Liver (tissue), 8 donors: ENCODE measurements at regions not wholly inside any gene's neighbourhood (a gene's known extent, or its start where the extent isn't known, plus 50 kb on each side); places are given as distances from the start of the nearest gene placed in this dataset.

Source experiments
- DNase-seq: peaks from one replicate; pipeline ENCODE4 v3.0.0-alpha.2; 2017; ENCODE audit warnings: low spot score
- H3K27ac ChIP-seq, 2 donors: one replicate each; pipeline ENCODE4 v1.7.0; 2013; ENCODE audit warnings: inconsistent platforms in 2 of 2, low read length in 2 of 2, control low read depth in 1 of 2, low read depth in 1 of 2, mild to moderate bottlenecking in 1 of 2
- H3K27me3 ChIP-seq, 4 donors: one replicate each; pipeline versions ENCODE4 v1.6.1 to v1.7.0; 2013; ENCODE audit warnings: low read length in 3 of 4, inconsistent platforms in 1 of 4, mild to moderate bottlenecking in 1 of 4, moderate library complexity in 1 of 4; ENCODE audit not compliant: control insufficient read depth in 4 of 4, insufficient read depth in 4 of 4
- H3K36me3 ChIP-seq, 4 donors: one replicate each; pipeline versions ENCODE4 v1.6.1 to v1.7.0; 2013; ENCODE audit warnings: low read length in 3 of 4, mild to moderate bottlenecking in 3 of 4, low read depth in 1 of 4, moderate library complexity in 1 of 4; ENCODE audit not compliant: control insufficient read depth in 4 of 4, insufficient read depth in 3 of 4
- H3K4me1 ChIP-seq, 4 donors: one replicate each; pipeline versions ENCODE4 v1.6.1 to v1.7.0; 2013; ENCODE audit warnings: low read length in 3 of 4, mild to moderate bottlenecking in 3 of 4, moderate library complexity in 1 of 4; ENCODE audit not compliant: control insufficient read depth in 4 of 4, insufficient read depth in 4 of 4
- H3K4me3 ChIP-seq, 3 donors: one replicate each; pipeline versions ENCODE4 v1.6.1 to v1.7.0; 2013; ENCODE audit warnings: low read length in 3 of 3, control low read depth in 1 of 3, low read depth in 1 of 3, mild to moderate bottlenecking in 1 of 3
- H3K9ac ChIP-seq, 2 donors: one replicate each; pipeline ENCODE4 v1.7.0; 2013; ENCODE audit warnings: low read length in 2 of 2, mild to moderate bottlenecking in 2 of 2, moderate library complexity in 2 of 2, control low read depth in 1 of 2, low read depth in 1 of 2
- H3K9me3 ChIP-seq, 4 donors: one replicate each; pipeline versions ENCODE4 v1.6.1 to v1.7.0; 2013; ENCODE audit warnings: low read length in 3 of 4; ENCODE audit not compliant: control insufficient read depth in 4 of 4
- EGR1 ChIP-seq, 2 donors: IDR thresholded peaks; 2 replicates each; pipeline ENCODE4 v1.6.1; 2016 to 2018; ENCODE audit warnings: antibody characterized with exemption in 2 of 2, low read depth in 2 of 2
- FOXA1 ChIP-seq: IDR thresholded peaks from 2 replicates; pipeline ENCODE4 v1.6.1; 2016; ENCODE audit warnings: antibody characterized with exemption
- FOXA2 ChIP-seq: IDR thresholded peaks from 2 replicates; pipeline ENCODE4 v1.6.1; 2016; ENCODE audit warnings: antibody characterized with exemption
- GABPA ChIP-seq, 2 donors: IDR thresholded peaks in 1 of 2; conservative IDR thresholded peaks in 1 of 2; 2 replicates each; pipeline ENCODE4 v1.6.1; 2016; ENCODE audit warnings: antibody characterized with exemption in 2 of 2, mild to moderate bottlenecking in 1 of 2, moderate library complexity in 1 of 2
- HNF4G ChIP-seq: IDR thresholded peaks from 2 replicates; pipeline ENCODE4 v1.6.1; 2016; ENCODE audit warnings: antibody characterized with exemption
- JUND ChIP-seq, 2 donors: IDR thresholded peaks; 2 replicates each; pipeline ENCODE4 v1.6.1; 2016; ENCODE audit warnings: antibody characterized with exemption in 2 of 2
- NR2F2 ChIP-seq: IDR thresholded peaks from 2 replicates; pipeline ENCODE4 v1.6.1; 2016; ENCODE audit warnings: antibody characterized with exemption
- RAD21 ChIP-seq, 2 donors: IDR thresholded peaks; 2 replicates each; pipeline ENCODE4 v1.6.1; 2016; ENCODE audit warnings: antibody characterized with exemption in 2 of 2, mild to moderate bottlenecking in 2 of 2
- RXRA ChIP-seq, 2 donors: IDR thresholded peaks; 2 replicates each; pipeline ENCODE4 v1.6.1; 2017 to 2018; ENCODE audit warnings: antibody characterized with exemption in 2 of 2, mild to moderate bottlenecking in 1 of 2
- SP1 ChIP-seq: IDR thresholded peaks from 2 replicates; pipeline ENCODE4 v1.6.1; 2018; ENCODE audit warnings: antibody characterized with exemption, mild to moderate bottlenecking
- YY1 ChIP-seq: IDR thresholded peaks from 2 replicates; pipeline ENCODE4 v1.6.1; 2016; ENCODE audit warnings: antibody characterized with exemption, mild to moderate bottlenecking
- WGBS: extraction: QIAGEN DNeasy Blood & Tissue Kit; methylation state at CpG from one replicate; pipeline ENCODE4 v1.1.7; 2013; 5-methylcytosine and 5-hydroxymethylcytosine counted together
- TF ChIP-seq, protein P1 (sequence below): IDR thresholded peaks from 2 replicates; pipeline ENCODE4 v1.6.1; 2016; ENCODE audit warnings: antibody characterized with exemption
- TF ChIP-seq, protein P2 (sequence below): IDR thresholded peaks from 2 replicates; pipeline ENCODE4 v1.6.1; 2016; ENCODE audit warnings: antibody characterized with exemption
- TF ChIP-seq, protein P3 (sequence below): fragments of 150-350 bp; IDR thresholded peaks from 2 replicates; pipeline ENCODE4 v1.5.1; 2017; ENCODE audit warnings: improper control_type of control experiment, low read depth, low read length; ENCODE audit not compliant: missing input control
- TF ChIP-seq, protein P4 (sequence below): IDR thresholded peaks from 2 replicates; pipeline ENCODE4 v1.6.1; 2016; ENCODE audit warnings: antibody characterized with exemption
- donor health status: healthy.
- donor health status: healthy.
- donor health status: healthy.
- donor health status: healthy.
- donor health status: healthy.

DNA sequence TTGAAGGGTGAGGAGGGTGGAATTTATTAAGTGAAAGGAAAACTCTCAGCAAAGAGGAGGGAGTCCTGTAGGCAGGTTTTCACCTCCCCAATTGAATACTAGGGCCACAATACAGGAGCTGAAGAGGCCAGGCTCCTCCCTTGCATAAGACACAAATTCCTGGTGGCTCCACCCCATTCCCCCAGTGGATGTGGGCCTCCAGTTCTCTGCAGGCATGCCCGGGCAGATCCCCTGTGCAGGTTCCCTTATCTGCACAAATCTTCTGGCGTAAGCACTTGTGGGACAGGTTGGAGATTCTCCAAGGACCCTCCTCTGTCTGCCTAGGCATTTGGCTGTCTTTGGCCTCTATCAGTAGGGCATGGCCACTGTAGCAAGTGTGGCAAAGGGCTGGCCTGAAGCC is 847.1 kb upstream of the MBL2 start:
- TF ChIP-seq RXRA (IDR thresholded peaks at IDR 0.05) (no peak), SP1 (no peak), RAD21 (IDR thresholded peaks at IDR 0.05) (no peak), FOXA2 (no peak), YY1 (no peak), JUND (IDR thresholded peaks at IDR 0.05) (no peak), NR2F2 (no peak), FOXA1 (no peak), HNF4G (no peak)
- TF ChIP-seq, protein P1, sequence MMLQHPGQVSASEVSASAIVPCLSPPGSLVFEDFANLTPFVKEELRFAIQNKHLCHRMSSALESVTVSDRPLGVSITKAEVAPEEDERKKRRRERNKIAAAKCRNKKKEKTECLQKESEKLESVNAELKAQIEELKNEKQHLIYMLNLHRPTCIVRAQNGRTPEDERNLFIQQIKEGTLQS, result no peak
- H3K9ac ChIP-seq, result no peak overlapping the region
- H3K36me3 ChIP-seq, result no peaks in the 10 kb centered on the region
- H3K9me3 ChIP-seq, result no peaks in the 10 kb centered on the region
- 81% methylated on average over 2 of the region's 2 CpGs for WGBS
- H3K27me3 ChIP-seq, result no peaks in the 10 kb centered on the region
- DNase-seq, result no peak
- no peak overlapping the region for H3K4me3 ChIP-seq
- no peak overlapping the region for H3K27ac ChIP-seq
- H3K4me1 ChIP-seq, result no peaks in the 10 kb centered on the region

DNA sequence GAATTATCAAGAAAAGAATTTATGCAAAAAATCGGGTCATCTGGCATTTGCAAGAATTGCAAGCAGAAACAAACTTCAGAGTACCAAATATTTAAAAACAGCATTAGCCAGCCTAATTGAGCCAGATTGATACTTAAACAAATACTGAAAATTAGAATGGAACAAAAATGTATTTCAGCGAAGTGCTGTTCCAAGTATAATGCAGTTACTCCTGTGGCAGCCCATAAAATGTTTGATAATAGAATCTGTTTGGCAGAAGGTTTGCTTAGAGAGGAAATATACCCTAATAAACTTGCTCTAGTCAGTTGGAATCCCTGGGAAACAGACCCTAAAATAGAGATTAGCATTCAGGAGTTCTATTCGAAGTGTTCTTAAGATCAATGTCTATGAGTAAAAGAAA is 835.1 kb upstream of the MBL2 start:
- WGBS, result 73% methylated on average over 3 of the region's 3 CpGs

DNA sequence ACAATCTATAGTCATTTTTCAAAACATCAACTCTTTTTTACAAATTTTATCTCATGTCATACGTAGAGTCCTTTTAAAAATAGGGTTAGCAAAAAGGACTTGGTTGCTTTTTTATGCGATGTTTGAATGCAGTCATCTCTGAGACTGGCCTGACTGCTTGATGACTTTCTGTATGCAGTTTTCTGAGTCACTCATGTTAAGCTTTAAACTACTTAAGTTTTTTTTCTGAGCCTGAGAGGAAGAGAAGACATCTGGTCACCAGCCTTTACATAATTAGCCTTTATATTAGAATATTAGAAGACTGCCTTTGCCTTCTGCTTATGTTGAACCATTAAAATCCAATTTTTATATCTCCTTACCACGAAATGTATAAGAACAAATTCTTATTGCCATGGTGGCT is 834.4 kb upstream of the MBL2 start:
- no peaks in the 10 kb centered on the region for H3K4me1 ChIP-seq
- no peaks in the 10 kb centered on the region for H3K36me3 ChIP-seq
- H3K9ac ChIP-seq, result no peak overlapping the region
- H3K4me3 ChIP-seq, result no peak overlapping the region
- H3K9me3 ChIP-seq, result no peaks in the 10 kb centered on the region
- no peak for DNase-seq
- no peak for TF ChIP-seq EGR1 (IDR thresholded peaks at IDR 0.05; ENCODE audit: low read depth in 2 of 2)
- TF ChIP-seq, protein P2, sequence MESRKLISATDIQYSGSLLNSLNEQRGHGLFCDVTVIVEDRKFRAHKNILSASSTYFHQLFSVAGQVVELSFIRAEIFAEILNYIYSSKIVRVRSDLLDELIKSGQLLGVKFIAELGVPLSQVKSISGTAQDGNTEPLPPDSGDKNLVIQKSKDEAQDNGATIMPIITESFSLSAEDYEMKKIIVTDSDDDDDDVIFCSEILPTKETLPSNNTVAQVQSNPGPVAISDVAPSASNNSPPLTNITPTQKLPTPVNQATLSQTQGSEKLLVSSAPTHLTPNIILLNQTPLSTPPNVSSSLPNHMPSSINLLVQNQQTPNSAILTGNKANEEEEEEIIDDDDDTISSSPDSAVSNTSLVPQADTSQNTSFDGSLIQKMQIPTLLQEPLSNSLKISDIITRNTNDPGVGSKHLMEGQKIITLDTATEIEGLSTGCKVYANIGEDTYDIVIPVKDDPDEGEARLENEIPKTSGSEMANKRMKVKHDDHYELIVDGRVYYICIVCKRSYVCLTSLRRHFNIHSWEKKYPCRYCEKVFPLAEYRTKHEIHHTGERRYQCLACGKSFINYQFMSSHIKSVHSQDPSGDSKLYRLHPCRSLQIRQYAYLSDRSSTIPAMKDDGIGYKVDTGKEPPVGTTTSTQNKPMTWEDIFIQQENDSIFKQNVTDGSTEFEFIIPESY, result no peak
- TF ChIP-seq, protein P3, sequence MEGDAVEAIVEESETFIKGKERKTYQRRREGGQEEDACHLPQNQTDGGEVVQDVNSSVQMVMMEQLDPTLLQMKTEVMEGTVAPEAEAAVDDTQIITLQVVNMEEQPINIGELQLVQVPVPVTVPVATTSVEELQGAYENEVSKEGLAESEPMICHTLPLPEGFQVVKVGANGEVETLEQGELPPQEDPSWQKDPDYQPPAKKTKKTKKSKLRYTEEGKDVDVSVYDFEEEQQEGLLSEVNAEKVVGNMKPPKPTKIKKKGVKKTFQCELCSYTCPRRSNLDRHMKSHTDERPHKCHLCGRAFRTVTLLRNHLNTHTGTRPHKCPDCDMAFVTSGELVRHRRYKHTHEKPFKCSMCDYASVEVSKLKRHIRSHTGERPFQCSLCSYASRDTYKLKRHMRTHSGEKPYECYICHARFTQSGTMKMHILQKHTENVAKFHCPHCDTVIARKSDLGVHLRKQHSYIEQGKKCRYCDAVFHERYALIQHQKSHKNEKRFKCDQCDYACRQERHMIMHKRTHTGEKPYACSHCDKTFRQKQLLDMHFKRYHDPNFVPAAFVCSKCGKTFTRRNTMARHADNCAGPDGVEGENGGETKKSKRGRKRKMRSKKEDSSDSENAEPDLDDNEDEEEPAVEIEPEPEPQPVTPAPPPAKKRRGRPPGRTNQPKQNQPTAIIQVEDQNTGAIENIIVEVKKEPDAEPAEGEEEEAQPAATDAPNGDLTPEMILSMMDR, result no peak
- TF ChIP-seq, protein P1, result no peak
- no peak for TF ChIP-seq SP1
- TF ChIP-seq, protein P4, sequence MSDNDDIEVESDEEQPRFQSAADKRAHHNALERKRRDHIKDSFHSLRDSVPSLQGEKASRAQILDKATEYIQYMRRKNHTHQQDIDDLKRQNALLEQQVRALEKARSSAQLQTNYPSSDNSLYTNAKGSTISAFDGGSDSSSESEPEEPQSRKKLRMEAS, result no peak
- no peak for TF ChIP-seq FOXA1
- no peak for TF ChIP-seq GABPA (IDR thresholded peaks at IDR 0.05 in 1 of 2, conservative IDR thresholded peaks at IDR 0.05 in 1 of 2)
- TF ChIP-seq HNF4G, result no peak
- TF ChIP-seq RAD21 (IDR thresholded peaks at IDR 0.05), result no peak
- TF ChIP-seq YY1, result no peak
- no peak for TF ChIP-seq RXRA (IDR thresholded peaks at IDR 0.05)
- TF ChIP-seq FOXA2, result no peak
- no peaks in the 10 kb centered on the region for H3K27me3 ChIP-seq
- 72% methylated on average over 3 of the region's 3 CpGs for WGBS
- H3K27ac ChIP-seq, result no peak overlapping the region

More for the DNA sequence above, 835.1 kb upstream of the MBL2 start:
- H3K4me1 ChIP-seq, result no peaks in the 10 kb centered on the region
- TF ChIP-seq, protein P4, result no peak
- TF ChIP-seq RAD21 (IDR thresholded peaks at IDR 0.05), result no peak
- TF ChIP-seq, protein P2, result no peak
- no peaks in the 10 kb centered on the region for H3K9me3 ChIP-seq
- no peak overlapping the region for H3K9ac ChIP-seq
- H3K4me3 ChIP-seq, result no peak overlapping the region
- H3K27me3 ChIP-seq, result no peaks in the 10 kb centered on the region
- H3K27ac ChIP-seq, result no peak overlapping the region
- H3K36me3 ChIP-seq, result no peaks in the 10 kb centered on the region
- no peak for DNase-seq
